AG04450 (cell line): ENCODE measurements at regions not wholly inside any gene's neighbourhood (a gene's known extent, or its start where the extent isn't known, plus 50 kb on each side); places are given as distances from the start of the nearest gene placed in this dataset.

Source experiments
- CTCF ChIA-PET: fragments of 300-600, 350-600 bp; formaldehyde crosslinking; extraction: SDS; loops from one replicate; lab custom pipeline; 2022; ENCODE audit warnings: antibody characterized with exemption, inconsistent platforms; lab: Charles Lee
- POLR2A ChIA-PET: fragments of 350-600 bp; formaldehyde crosslinking; extraction: SDS; loops from one replicate; lab custom pipeline; 2021; ENCODE audit warnings: antibody characterized with exemption, inconsistent platforms; lab: Yijun Ruan, JAX
- DNase-seq: peaks from one replicate; pipeline ENCODE4 v3.0.0-alpha.2; 2011; ENCODE audit warnings: low read depth, low spot score
- H3K27ac ChIP-seq: one replicate; pipeline ENCODE4 v1.5.1; 2012; ENCODE audit warnings: low read depth, low read length, control low read depth
- H3K27me3 ChIP-seq: one replicate; pipeline ENCODE4 v1.6.0; 2012; ENCODE audit warnings: low read length; ENCODE audit not compliant: control insufficient read depth, insufficient read depth
- H3K4me3 ChIP-seq: 2 replicates; pipeline ENCODE4 v1.5.1; 2011; ENCODE audit warnings: mild to moderate bottlenecking, low read depth, low read length, control low read depth
- H3K9me3 ChIP-seq: 2 replicates; pipeline ENCODE4 v1.5.1; 2012; ENCODE audit warnings: low read length; ENCODE audit not compliant: control insufficient read depth, insufficient read depth
- CTCF ChIP-seq: IDR thresholded peaks from 2 replicates; pipeline ENCODE4 v1.5.1; 2011; ENCODE audit warnings: low read depth, low read length, control low read depth, inconsistent platforms

GRCh38 chr4:180932370-180933001 lies 1310.7 kb upstream of the TENM3 start:
- CTCF ChIA-PET = interaction anchor here (1.1 to 1.2 kb wide), 2 partner anchors 15 to 267 kb away, joined by 3 to 4 read pairs; no protein-coding TSS in a partner anchor
- DNase-seq = no peak
- H3K27me3 ChIP-seq = no peaks in the 10 kb centered on the region
- no peak overlapping the region for H3K27ac ChIP-seq
- no peak overlapping the region for H3K4me3 ChIP-seq
- no peak for TF ChIP-seq CTCF
- no peaks in the 10 kb centered on the region; the same call in 1 of the 2 replicates for H3K9me3 ChIP-seq
- POLR2A ChIA-PET = no interaction called here

GRCh38 chr4:180937083-180937482 lies 1306.1 kb upstream of the TENM3 start:
- CTCF ChIA-PET = interaction anchor here (0.9 to 1.3 kb wide), 3 partner anchors 11 to 272 kb away, joined by 4 to 5 read pairs (median 4); no protein-coding TSS in a partner anchor
- H3K27ac ChIP-seq = no peak overlapping the region

GRCh38 chr4:180940680-180941079 lies 1302.5 kb upstream of the TENM3 start:
- POLR2A ChIA-PET = no interaction called here
- DNase-seq = no peak
- no peaks in the 10 kb centered on the region for H3K9me3 ChIP-seq
- CTCF ChIA-PET = interaction anchor here (1.2 to 3.2 kb wide), 3 partner anchors 113 to 275 kb away, joined by 3 to 22 read pairs (median 18); no protein-coding TSS in a partner anchor
- TF ChIP-seq CTCF = no peak
- no peaks in the 10 kb centered on the region for H3K27me3 ChIP-seq
- H3K4me3 ChIP-seq = no peak overlapping the region
- no peak overlapping the region for H3K27ac ChIP-seq

More at GRCh38 chr4:180937083-180937482, 1306.1 kb upstream of the TENM3 start:
- Histone ChIP-seq H3K27me3 (no peaks in the 10 kb centered on the region), H3K9me3 (no peaks in the 10 kb centered on the region), H3K4me3 (no peak overlapping the region)
- no peak for TF ChIP-seq CTCF
- no peak for DNase-seq
- POLR2A ChIA-PET = no interaction called here

- POLR2A ChIA-PET = interaction anchor here (0.7 kb wide), 1 partner anchor 114 kb away, joined by 3 read pairs; no protein-coding TSS in a partner anchor
- CTCF ChIA-PET = interaction anchor here (1.1 to 2.7 kb wide), 3 partner anchors 114 to 277 kb away, joined by 4 to 22 read pairs (median 5); no protein-coding TSS in a partner anchor
- Histone ChIP-seq H3K27ac (no peak overlapping the region), H3K9me3 (no peaks in the 10 kb centered on the region), H3K27me3 (no peaks in the 10 kb centered on the region), H3K4me3 (no peak overlapping the region)
- DNase-seq = no peak
- no peak for TF ChIP-seq CTCF
These were observed 1300.8 kb upstream of the TENM3 start for GRCh38 chr4:180942367-180942916.

- no peaks in the 10 kb centered on the region for H3K9me3 ChIP-seq
- DNase-seq = no peak
- POLR2A ChIA-PET = no interaction called here
- CTCF ChIA-PET = interaction anchor here (0.9 to 4.6 kb wide), 3 partner anchors 37 to 281 kb away, joined by 3 to 56 read pairs (median 33); no protein-coding TSS in a partner anchor
- no peaks in the 10 kb centered on the region for H3K27me3 ChIP-seq
- no peak overlapping the region for H3K27ac ChIP-seq
- no peak for TF ChIP-seq CTCF
- no peak overlapping the region for H3K4me3 ChIP-seq
These were observed 1297.0 kb upstream of the TENM3 start for GRCh38 chr4:180946188-180946587.
